ENCODE measurements at regions not wholly inside any gene's neighbourhood (a gene's known extent, or its start where the extent isn't known, plus 50 kb on each side); places are given as distances from the start of the nearest gene placed in this dataset.

GRCh38 chr7:113491305-113491704 is 373.0 kb upstream of the SMIM30 start:
- no peaks in the 10 kb centered on the region for H3K4me1 ChIP-seq (ENCODE audit: control insufficient read depth in 4 of 4, insufficient read depth in 4 of 4, low read length in 3 of 4)
- WGBS = 67% methylated on average over 2 of the region's 2 CpGs
- no peaks in the 10 kb centered on the region for H3K27me3 ChIP-seq (ENCODE audit: control insufficient read depth in 4 of 4, insufficient read depth in 4 of 4, low read length in 3 of 4)
- TF ChIP-seq NR2F2 (IDR thresholded peaks at IDR 0.05) (no peak), CTCF (IDR thresholded peaks at IDR 0.05; ENCODE audit: low read depth, low read length, missing input control) (no peak), ATF3 (IDR thresholded peaks at IDR 0.05) (no peak), MAX (IDR thresholded peaks at IDR 0.05) (no peak), RXRA (IDR thresholded peaks at IDR 0.05) (no peak), ZBTB33 (IDR thresholded peaks at IDR 0.05) (no peak), HNF4A (conservative IDR thresholded peaks at IDR 0.05) (no peak), GABPA (IDR thresholded peaks at IDR 0.05 in 1 of 2, conservative IDR thresholded peaks at IDR 0.05 in 1 of 2) (no peak), FOXA1 (IDR thresholded peaks at IDR 0.05) (no peak)
- DNase-seq (ENCODE audit: low spot score) = no peak
- no peaks in the 10 kb centered on the region for H3K9me3 ChIP-seq (ENCODE audit: control insufficient read depth in 4 of 4, low read length in 3 of 4)
- H3K36me3 ChIP-seq (ENCODE audit: control insufficient read depth in 4 of 4, insufficient read depth in 3 of 4, low read depth in 1 of 4, low read length in 3 of 4) = no peaks in the 10 kb centered on the region
- no peak overlapping the region for H3K9ac ChIP-seq (ENCODE audit: low read depth in 1 of 2, low read length in 2 of 2)
- H3K27ac ChIP-seq (ENCODE audit: low read depth in 1 of 2, low read length in 2 of 2) = no peak overlapping the region
- no peak overlapping the region for H3K4me3 ChIP-seq (ENCODE audit: low read depth in 1 of 3, low read length in 3 of 3)

GRCh38 chr7:113487925-113488731 is 369.8 kb upstream of the SMIM30 start:
- H3K27ac ChIP-seq (ENCODE audit: low read depth in 1 of 2, low read length in 2 of 2) = no peak overlapping the region
- H3K4me3 ChIP-seq (ENCODE audit: low read depth in 1 of 3, low read length in 3 of 3) = no peak overlapping the region
- no peaks in the 10 kb centered on the region for H3K36me3 ChIP-seq (ENCODE audit: control insufficient read depth in 4 of 4, insufficient read depth in 3 of 4, low read depth in 1 of 4, low read length in 3 of 4)
- H3K27me3 ChIP-seq (ENCODE audit: control insufficient read depth in 4 of 4, insufficient read depth in 4 of 4, low read length in 3 of 4) = no peaks in the 10 kb centered on the region
- H3K9me3 ChIP-seq (ENCODE audit: control insufficient read depth in 4 of 4, low read length in 3 of 4) = peaks cover 0 to 1% (median 0%) of the 10 kb centered on the region in 4 donors
- TF ChIP-seq CTCF (IDR thresholded peaks at IDR 0.05; ENCODE audit: low read depth, low read length, missing input control) = no peak
- no peak for TF ChIP-seq REST (IDR thresholded peaks at IDR 0.05)
- no peak for TF ChIP-seq EGR1 (IDR thresholded peaks at IDR 0.05; ENCODE audit: low read depth in 2 of 2)
- TF ChIP-seq NR2F2 (IDR thresholded peaks at IDR 0.05) = no peak
- TF ChIP-seq GABPA (IDR thresholded peaks at IDR 0.05 in 1 of 2, conservative IDR thresholded peaks at IDR 0.05 in 1 of 2) = no peak
- TF ChIP-seq FOXA1 (IDR thresholded peaks at IDR 0.05) = no peak
- TF ChIP-seq TAF1 (conservative IDR thresholded peaks at IDR 0.05) = no peak
- TF ChIP-seq ATF3 (IDR thresholded peaks at IDR 0.05) = no peak
- no peak for TF ChIP-seq HNF4A (conservative IDR thresholded peaks at IDR 0.05)
- 91% methylated on average over 16 of the region's 16 CpGs for WGBS
- H3K4me1 ChIP-seq (ENCODE audit: control insufficient read depth in 4 of 4, insufficient read depth in 4 of 4, low read length in 3 of 4) = no peaks in the 10 kb centered on the region
- DNase-seq (ENCODE audit: low spot score) = no peak
- H3K9ac ChIP-seq (ENCODE audit: low read depth in 1 of 2, low read length in 2 of 2) = no peak overlapping the region

Measured in liver (tissue), 8 donors.